BLaER1 treated with 17β-estradiol and CSF1 and Interleukin-3, amounts not matched to agents 10 nM and 100 nM (cell line): ENCODE measurements at regions not wholly inside any gene's neighbourhood (a gene's known extent, or its start where the extent isn't known, plus 50 kb on each side); places are given as distances from the start of the nearest gene placed in this dataset.

Experiments
- H3K27ac ChIP-seq, 11 experiments: shearing (Covaris generic); formaldehyde crosslinking; 2 replicates each; pipeline ENCODE4 v1.8.1; 2022
- H3K27me3 ChIP-seq, 11 experiments: shearing (Covaris generic); formaldehyde crosslinking; 2 replicates each; pipeline ENCODE4 v1.8.1; 2022
- H3K36me3 ChIP-seq, 11 experiments: shearing (Covaris generic); formaldehyde crosslinking; 2 replicates each; pipeline ENCODE4 v1.8.1; 2022
- H3K4me1 ChIP-seq, 10 experiments: shearing (Covaris generic); formaldehyde crosslinking; 2 replicates each; pipeline ENCODE4 v1.8.1; 2022
- H3K4me2 ChIP-seq, 11 experiments: shearing (Covaris generic); formaldehyde crosslinking; 2 replicates each; pipeline ENCODE4 v1.8.1; 2022
- H3K4me3 ChIP-seq, 10 experiments: shearing (Covaris generic); formaldehyde crosslinking; 2 replicates each; pipeline ENCODE4 v1.8.1; 2022
- H3K9ac ChIP-seq, 11 experiments: shearing (Covaris generic); formaldehyde crosslinking; 2 replicates each; pipeline ENCODE4 v1.8.1; 2022
- H3K9me3 ChIP-seq, 11 experiments: shearing (Covaris generic); formaldehyde crosslinking; replicated peaks in 1 of 11; 2 replicates each; pipeline ENCODE4 v1.8.1; 2022
- H4K20me1 ChIP-seq, 11 experiments: shearing (Covaris generic); formaldehyde crosslinking; 2 replicates each; pipeline ENCODE4 v1.8.1; 2022
- Cebpa-rat ChIP-seq, 11 experiments: shearing (Covaris generic); IDR thresholded peaks; 2 replicates each; pipeline ENCODE4 v1.8.1; 2022

DNA sequence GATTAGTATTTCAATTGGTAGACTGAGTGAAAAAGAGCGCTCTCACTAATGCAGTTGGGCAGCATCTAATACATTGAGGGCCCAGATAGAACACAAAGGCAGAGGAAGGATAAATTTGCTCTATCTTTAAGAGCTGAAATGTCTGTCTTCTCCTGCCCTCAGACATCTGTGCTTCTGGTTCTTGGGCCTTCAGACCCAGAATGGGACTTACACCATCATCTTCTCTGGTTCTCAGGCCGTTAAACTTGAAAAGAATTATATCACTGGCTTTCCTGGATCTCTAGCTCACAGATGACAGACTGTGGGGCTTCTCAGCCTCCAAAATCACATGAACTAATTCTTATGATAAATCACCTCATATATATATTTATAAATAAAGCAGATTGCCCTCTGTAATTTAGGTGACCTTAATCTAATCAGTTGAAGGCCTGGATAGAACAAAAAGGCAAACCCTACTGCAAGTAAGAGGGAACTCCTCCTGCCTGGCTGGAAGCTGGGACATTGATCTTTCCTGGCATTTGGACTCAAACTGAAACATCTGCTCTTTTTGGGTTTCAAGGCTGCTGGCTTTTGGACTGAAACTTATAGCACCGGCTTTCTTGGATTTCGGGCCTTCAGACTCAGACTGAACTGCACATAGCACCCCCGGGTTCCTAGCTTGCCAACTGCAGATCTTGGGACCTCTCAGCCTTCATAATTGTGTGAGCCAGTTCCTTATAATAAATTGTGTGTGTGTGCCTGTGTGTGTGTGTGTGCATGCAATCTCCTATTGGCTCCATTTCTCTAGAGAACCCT lies 390.4 kb upstream of the PLXNA2 start:
- Histone ChIP-seq H3K9ac (no peak overlapping the region), H3K9me3 (no peaks in the 10 kb centered on the region), H3K4me3 (no peak overlapping the region), H3K27me3 (no peaks in the 10 kb centered on the region), H4K20me1 (no peaks in the 10 kb centered on the region), H3K4me2 (no peak overlapping the region), H3K36me3 (no peaks in the 10 kb centered on the region), H3K27ac (no peak overlapping the region), H3K4me1 (no peaks in the 10 kb centered on the region)
- no peak for TF ChIP-seq Cebpa-rat (IDR thresholded peaks at IDR 0.05)

DNA sequence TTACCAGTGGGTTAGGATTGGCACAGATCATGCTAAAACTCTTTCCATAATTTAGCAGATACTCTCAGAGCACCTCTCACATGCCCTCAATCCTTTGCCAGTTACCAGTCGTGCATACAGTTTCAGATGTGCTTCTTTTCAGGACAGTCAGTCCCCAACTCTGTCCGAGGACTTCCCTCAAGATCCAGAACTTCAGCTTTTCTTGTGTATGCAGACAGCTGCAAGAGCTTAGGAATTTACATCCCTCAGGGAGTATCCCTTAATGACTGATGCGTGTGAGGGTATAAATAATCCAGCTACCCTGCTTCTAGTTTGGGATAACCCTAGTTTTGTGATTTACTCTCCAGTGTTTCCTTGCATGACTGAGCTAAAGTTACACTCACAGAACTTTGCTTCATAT lies 393.0 kb upstream of the PLXNA2 start:
- TF ChIP-seq Cebpa-rat (IDR thresholded peaks at IDR 0.05), result no peak
- Histone ChIP-seq H3K36me3 (no peaks in the 10 kb centered on the region), H3K4me3 (no peak overlapping the region), H3K9ac (no peak overlapping the region), H3K27me3 (no peaks in the 10 kb centered on the region), H3K4me2 (no peak overlapping the region), H3K9me3 (no peaks in the 10 kb centered on the region), H4K20me1 (no peaks in the 10 kb centered on the region), H3K27ac (no peak overlapping the region), H3K4me1 (0 out of 20 replicates have a peak, but pooled peaks cover 0 to 5% (median 0%) of the 10 kb centered on the region in 10 experiments)

DNA sequence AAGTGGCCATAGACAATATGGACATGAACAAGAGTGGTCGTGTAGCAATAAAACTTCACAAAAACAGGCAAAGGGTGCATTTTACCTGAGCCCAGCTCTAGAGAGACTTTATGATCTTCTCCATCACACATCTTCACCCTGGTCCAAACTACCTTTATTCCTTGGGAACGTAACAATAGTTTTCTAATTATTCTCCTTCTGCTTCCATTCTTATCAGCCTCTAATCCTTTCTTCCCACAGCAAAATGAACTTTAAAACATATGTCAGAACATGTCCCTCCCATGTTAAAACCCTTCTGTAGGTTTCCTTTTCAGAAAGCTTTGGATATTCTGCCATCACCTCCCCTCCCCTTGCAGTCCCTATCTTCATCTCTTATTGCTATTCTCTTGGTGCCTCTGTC lies 395.2 kb upstream of the PLXNA2 start:
- Histone ChIP-seq H3K4me1 (0 out of 20 replicates have a peak, but pooled peaks cover 0 to 9% (median 0%) of the 10 kb centered on the region in 10 experiments), H3K27ac (no peak overlapping the region), H3K9ac (no peak overlapping the region), H3K9me3 (no peaks in the 10 kb centered on the region), H3K36me3 (no peaks in the 10 kb centered on the region), H3K4me2 (no peak overlapping the region), H4K20me1 (no peaks in the 10 kb centered on the region), H3K27me3 (no peaks in the 10 kb centered on the region), H3K4me3 (no peak overlapping the region)
- TF ChIP-seq Cebpa-rat (IDR thresholded peaks at IDR 0.05), result no peak

DNA sequence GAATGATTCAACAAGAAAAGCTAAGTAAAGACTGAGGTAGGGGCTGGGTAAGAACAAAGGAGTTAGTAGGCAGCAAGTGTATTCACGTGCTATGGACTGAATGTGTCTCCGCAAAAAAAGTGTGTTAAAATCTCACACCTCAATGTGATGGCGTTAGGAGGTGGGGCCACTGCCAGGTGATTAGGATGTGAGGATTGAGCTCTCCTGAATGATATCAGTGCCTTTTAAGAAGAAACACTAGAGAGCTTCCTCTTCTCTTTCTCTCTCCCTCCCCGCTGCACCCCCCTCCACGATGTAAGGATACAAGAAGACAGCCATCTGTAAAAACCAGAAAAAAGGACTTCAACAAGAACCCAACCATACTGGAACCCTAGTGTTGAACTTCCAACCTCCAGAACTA lies 396.1 kb upstream of the PLXNA2 start:
- Histone ChIP-seq H3K9ac (no peak overlapping the region), H4K20me1 (no peaks in the 10 kb centered on the region), H3K4me2 (no peak overlapping the region), H3K27ac (no peak overlapping the region), H3K4me1 (0 out of 20 replicates have a peak, but pooled peaks cover 0 to 9% (median 0%) of the 10 kb centered on the region in 10 experiments), H3K36me3 (no peaks in the 10 kb centered on the region), H3K9me3 (no peaks in the 10 kb centered on the region), H3K27me3 (no peaks in the 10 kb centered on the region), H3K4me3 (no peak overlapping the region)
- no peak for TF ChIP-seq Cebpa-rat (IDR thresholded peaks at IDR 0.05)

- Histone ChIP-seq H3K9ac (no peak overlapping the region), H3K4me2 (0 out of 22 replicates have a peak overlapping the region, but pooled peaks of 1 of the 11 experiments have one; percentile 1), H3K36me3 (no peaks in the 10 kb centered on the region), H3K27ac (no peak overlapping the region), H3K4me1 (0 out of 20 replicates have a peak, but pooled peaks cover 0 to 9% (median 0%) of the 10 kb centered on the region in 10 experiments), H4K20me1 (no peaks in the 10 kb centered on the region), H3K9me3 (no peaks in the 10 kb centered on the region), H3K4me3 (no peak overlapping the region), H3K27me3 (no peaks in the 10 kb centered on the region)
- no peak for TF ChIP-seq Cebpa-rat (IDR thresholded peaks at IDR 0.05)
Measured at GRCh38 chr1:208641579-208642280, 397.5 kb upstream of the PLXNA2 start.

DNA sequence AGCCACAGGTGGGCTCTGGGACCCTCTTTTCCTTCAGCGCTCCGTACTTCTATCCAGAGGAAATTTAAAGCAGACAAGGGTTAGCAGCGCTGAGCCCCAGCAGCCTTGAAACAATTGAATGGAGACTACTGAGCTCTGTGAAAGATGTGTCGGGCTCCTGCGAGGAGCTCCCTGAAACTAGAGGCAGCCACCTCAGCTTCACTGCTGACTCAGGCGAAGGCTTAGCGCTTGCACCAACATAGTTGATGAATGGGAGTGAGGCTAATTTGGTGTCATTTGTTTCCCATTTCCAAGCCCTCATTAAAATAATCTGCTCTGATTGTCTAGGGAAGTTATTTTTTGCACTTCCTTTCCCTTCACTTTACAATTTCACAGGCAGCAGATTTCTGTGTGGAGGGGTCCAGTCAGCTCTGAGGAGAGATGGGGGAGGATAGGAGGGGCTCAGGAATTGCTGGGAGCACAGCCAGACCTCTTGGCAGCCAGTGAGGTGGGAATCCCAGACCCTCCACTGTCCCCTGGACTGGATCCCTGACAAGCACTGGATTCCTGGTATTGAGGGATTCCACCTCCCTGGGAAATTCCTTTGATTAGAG lies 398.9 kb upstream of the PLXNA2 start:
- Histone ChIP-seq H3K4me1 (0 out of 20 replicates have a peak, but pooled peaks cover 0 to 9% (median 0%) of the 10 kb centered on the region in 10 experiments), H3K36me3 (no peaks in the 10 kb centered on the region), H3K27ac (no peak overlapping the region), H3K9ac (no peak overlapping the region), H3K4me2 (no peak overlapping the region), H3K4me3 (no peak overlapping the region), H3K9me3 (no peaks in the 10 kb centered on the region), H3K27me3 (no peaks in the 10 kb centered on the region), H4K20me1 (no peaks in the 10 kb centered on the region)
- TF ChIP-seq Cebpa-rat (IDR thresholded peaks at IDR 0.05), result no peak

DNA sequence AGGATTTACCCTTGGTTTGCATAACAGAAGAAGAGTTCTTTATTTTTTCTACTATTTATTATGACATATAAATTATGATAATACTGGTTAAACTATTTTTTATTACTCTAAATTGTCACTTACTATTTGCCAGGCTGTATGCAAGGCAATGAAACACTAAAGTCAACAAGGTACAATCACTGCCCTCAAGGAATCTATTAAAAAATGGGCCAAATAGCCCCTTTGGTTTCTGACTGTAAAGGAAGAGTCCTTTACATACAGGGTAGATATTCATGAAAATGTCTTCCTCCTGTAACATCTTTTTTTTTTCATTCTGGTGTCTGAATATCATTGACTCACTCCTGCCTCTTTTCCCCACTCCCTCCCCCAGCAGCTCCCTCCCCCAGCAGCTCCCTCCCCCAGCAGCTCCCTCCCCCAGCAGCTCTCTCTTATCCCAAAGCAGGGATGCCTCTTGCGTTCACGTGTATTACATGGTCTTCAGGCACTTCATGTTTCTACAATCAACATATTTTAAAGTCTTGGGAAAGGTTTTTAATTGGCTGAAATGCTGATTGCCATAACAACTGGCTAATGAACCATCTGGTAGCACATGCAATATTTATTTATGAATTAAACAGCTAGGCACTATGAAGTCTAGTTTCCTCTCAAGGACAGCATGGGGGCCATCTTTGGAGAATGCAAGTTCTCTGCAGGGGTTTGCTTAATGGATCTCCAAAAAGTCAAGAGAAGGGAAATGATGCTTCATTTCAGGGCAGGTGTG lies 400.4 kb upstream of the PLXNA2 start:
- H3K36me3 ChIP-seq, result no peaks in the 10 kb centered on the region
- no peaks in the 10 kb centered on the region for H4K20me1 ChIP-seq
- H3K4me3 ChIP-seq, result no peak overlapping the region
- no peak overlapping the region for H3K27ac ChIP-seq
- no peaks in the 10 kb centered on the region for H3K9me3 ChIP-seq
- 0 out of 20 replicates have a peak, but pooled peaks cover 0 to 9% (median 0%) of the 10 kb centered on the region in 10 experiments for H3K4me1 ChIP-seq
- H3K4me2 ChIP-seq, result no peak overlapping the region
- H3K27me3 ChIP-seq, result no peaks in the 10 kb centered on the region
- no peak for TF ChIP-seq Cebpa-rat (IDR thresholded peaks at IDR 0.05)
- H3K9ac ChIP-seq, result no peak overlapping the region

GRCh38 chr1:208646431-208646830 lies 402.2 kb upstream of the PLXNA2 start:
- H3K4me1 ChIP-seq, result 0 out of 20 replicates have a peak, but pooled peaks cover 0 to 9% (median 0%) of the 10 kb centered on the region in 10 experiments
- H3K9ac ChIP-seq, result no peak overlapping the region
- no peaks in the 10 kb centered on the region for H3K9me3 ChIP-seq
- no peaks in the 10 kb centered on the region for H3K36me3 ChIP-seq
- H3K4me2 ChIP-seq, result no peak overlapping the region
- no peaks in the 10 kb centered on the region for H4K20me1 ChIP-seq
- no peak for TF ChIP-seq Cebpa-rat (IDR thresholded peaks at IDR 0.05)
- H3K4me3 ChIP-seq, result no peak overlapping the region
- no peak overlapping the region for H3K27ac ChIP-seq
- no peaks in the 10 kb centered on the region for H3K27me3 ChIP-seq

GRCh38 chr1:208648146-208648545 lies 404.0 kb upstream of the PLXNA2 start:
- Histone ChIP-seq H3K4me3 (no peak overlapping the region), H3K4me2 (no peak overlapping the region), H4K20me1 (no peaks in the 10 kb centered on the region), H3K9me3 (no peaks in the 10 kb centered on the region), H3K27ac (no peak overlapping the region), H3K4me1 (peaks cover 0 to 6% (median 2%) of the 10 kb centered on the region in 10 experiments; a peak in 6 of 20 replicates), H3K9ac (no peak overlapping the region), H3K27me3 (no peaks in the 10 kb centered on the region), H3K36me3 (no peaks in the 10 kb centered on the region)
- TF ChIP-seq Cebpa-rat (IDR thresholded peaks at IDR 0.05), result no peak
